Mesenchymal stem cell (in vitro differentiated cells and primary cell): ENCODE measurements at regions not wholly inside any gene's neighbourhood (a gene's known extent, or its start where the extent isn't known, plus 50 kb on each side); places are given as distances from the start of the nearest gene placed in this dataset.

Experiments
- DNase-seq: peaks from one replicate; pipeline ENCODE4 v3.0.0-alpha.2; 2013
- H2AFZ ChIP-seq: one replicate; pipeline ENCODE4 v1.6.1; 2013; ENCODE audit warnings: low read depth, mild to moderate bottlenecking, control low read depth, inconsistent platforms, low read length, moderate library complexity
- H2AK5ac ChIP-seq: 2 replicates; pipeline ENCODE4 v1.6.1; 2013; ENCODE audit warnings: low read length, moderate library complexity, mild to moderate bottlenecking, inconsistent platforms; ENCODE audit not compliant: severe bottlenecking
- H2BK120ac ChIP-seq: one replicate; pipeline ENCODE4 v1.6.1; 2013; ENCODE audit warnings: low read depth, mild to moderate bottlenecking, inconsistent platforms, low read length, moderate library complexity
- H2BK12ac ChIP-seq, 2 experiments: one replicate each; pipeline ENCODE4 v1.6.1; 2013; ENCODE audit warnings: inconsistent platforms in 2 of 2, low read length in 2 of 2, mild to moderate bottlenecking in 2 of 2, moderate library complexity in 2 of 2, control low read depth in 1 of 2
- H2BK15ac ChIP-seq: one replicate; pipeline ENCODE4 v1.6.1; 2013; ENCODE audit warnings: mild to moderate bottlenecking, low read depth, inconsistent platforms; ENCODE audit not compliant: poor library complexity, severe bottlenecking
- H2BK5ac ChIP-seq: 2 replicates; pipeline ENCODE4 v1.6.1; 2013; ENCODE audit warnings: low read depth, mild to moderate bottlenecking, low read length, control low read depth, inconsistent platforms; ENCODE audit not compliant: poor library complexity, severe bottlenecking
- H3K14ac ChIP-seq, 2 experiments: one replicate each; pipeline ENCODE4 v1.6.1; 2013; ENCODE audit warnings: inconsistent platforms in 2 of 2, low read length in 2 of 2, control low read depth in 1 of 2, mild to moderate bottlenecking in 1 of 2, moderate library complexity in 1 of 2
- H3K18ac ChIP-seq, 2 experiments: one replicate each; pipeline ENCODE4 v1.6.1; 2013; ENCODE audit warnings: inconsistent platforms in 2 of 2, low read length in 2 of 2, control low read depth in 1 of 2, low read depth in 1 of 2, mild to moderate bottlenecking in 1 of 2
- H3K23ac ChIP-seq, 2 experiments: one replicate each; pipeline ENCODE4 v1.6.1; 2013; ENCODE audit warnings: inconsistent platforms in 2 of 2, low read length in 2 of 2, mild to moderate bottlenecking in 2 of 2, moderate library complexity in 2 of 2, control low read depth in 1 of 2
- H3K27ac ChIP-seq: 2 replicates; pipeline ENCODE4 v1.5.1; 2013; ENCODE audit warnings: mild to moderate bottlenecking, moderate library complexity, low read length, control low read depth, inconsistent platforms; ENCODE audit not compliant: poor library complexity, severe bottlenecking
- H3K27me3 ChIP-seq, 2 experiments: 2 replicates each; pipeline versions ENCODE4 v1.6.1 to v1.7.0; 2013; ENCODE audit warnings: low read length in 2 of 2, mild to moderate bottlenecking in 2 of 2, moderate library complexity in 2 of 2, control low read depth in 1 of 2, inconsistent platforms in 1 of 2; ENCODE audit not compliant: control insufficient read depth in 1 of 2, insufficient read depth in 1 of 2
- H3K36me3 ChIP-seq, 2 experiments: 2 replicates each; pipeline versions ENCODE4 v1.6.1 to v1.7.0; 2013; ENCODE audit warnings: low read length in 2 of 2, control low read depth in 1 of 2, inconsistent platforms in 1 of 2, low read depth in 1 of 2, mild to moderate bottlenecking in 1 of 2; ENCODE audit not compliant: insufficient read depth in 2 of 2, control insufficient read depth in 1 of 2
- H3K4ac ChIP-seq, 2 experiments: one replicate each; pipeline ENCODE4 v1.6.1; 2013; ENCODE audit warnings: inconsistent platforms in 2 of 2, low read length in 2 of 2, mild to moderate bottlenecking in 2 of 2, moderate library complexity in 2 of 2, control low read depth in 1 of 2, low read depth in 1 of 2
- H3K4me1 ChIP-seq: 2 replicates; pipeline ENCODE4 v1.6.1; 2013; ENCODE audit warnings: low read depth, low read length, control low read depth; ENCODE audit not compliant: control insufficient read depth, insufficient read depth
- H3K4me2 ChIP-seq: 2 replicates; pipeline ENCODE4 v1.6.1; 2013; ENCODE audit warnings: low read length, mild to moderate bottlenecking, inconsistent platforms; ENCODE audit not compliant: poor library complexity, severe bottlenecking
- H3K4me3 ChIP-seq, 2 experiments: 2 replicates each; pipeline versions ENCODE4 v1.5.1 to v1.7.0; 2013; ENCODE audit warnings: low read length in 2 of 2, mild to moderate bottlenecking in 2 of 2, control low read depth in 1 of 2, low read depth in 1 of 2; ENCODE audit not compliant: insufficient read depth in 1 of 2
- H3K79me1 ChIP-seq: replicated peaks from 2 replicates; pipeline ENCODE4 v1.6.1; 2013; ENCODE audit warnings: mild to moderate bottlenecking, control low read depth, low read length, inconsistent platforms; ENCODE audit not compliant: poor library complexity, severe bottlenecking
- H3K9ac ChIP-seq: 2 replicates; pipeline ENCODE4 v1.7.0; 2013; ENCODE audit warnings: mild to moderate bottlenecking, low read length, moderate library complexity
- H3K9me3 ChIP-seq: 2 replicates; pipeline ENCODE4 v1.7.0; 2013; ENCODE audit warnings: mild to moderate bottlenecking, low read length; ENCODE audit not compliant: control insufficient read depth
- H4K8ac ChIP-seq: one replicate; pipeline ENCODE4 v1.6.1; 2013; ENCODE audit warnings: inconsistent platforms, mild to moderate bottlenecking, low read length, moderate library complexity
- H4K91ac ChIP-seq: one replicate; pipeline ENCODE4 v1.6.1; 2013; ENCODE audit warnings: mild to moderate bottlenecking, low read length, inconsistent platforms
- WGBS: methylation state at CpG from one replicate; pipeline ENCODE4 v1.1.7; 2013; ENCODE audit warnings: mixed read lengths; 5-methylcytosine and 5-hydroxymethylcytosine counted together

DNA sequence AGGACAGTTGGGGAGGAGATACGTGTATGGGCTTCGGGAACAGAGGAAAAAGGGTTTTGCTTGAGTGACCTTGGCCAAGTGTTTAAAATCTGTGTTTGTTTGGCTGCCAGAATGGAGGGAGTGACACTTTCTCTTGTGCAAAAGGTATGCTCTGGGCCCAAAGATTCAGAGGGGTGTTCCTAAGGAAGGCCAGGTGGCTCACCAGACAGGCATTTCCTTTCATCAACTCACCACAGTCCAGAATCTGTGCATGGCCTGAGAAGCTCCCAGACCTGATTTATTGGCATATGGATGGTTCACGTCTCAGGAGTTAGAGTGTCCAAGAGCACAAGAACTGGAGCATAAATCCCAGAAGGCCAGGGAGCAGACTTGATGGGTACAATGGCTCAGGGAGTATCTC is 53.4 kb upstream of the NLK start:
- no peak overlapping the region for H2BK5ac ChIP-seq
- H3K36me3 ChIP-seq: no peaks in the 10 kb centered on the region
- no peak overlapping the region for H3K27ac ChIP-seq

GRCh38 chr17:27990100-27990499 is 52.4 kb upstream of the NLK start:
- Histone ChIP-seq H3K27ac (no peak overlapping the region), H4K8ac (no peak overlapping the region), H3K23ac (no peak overlapping the region), H2BK120ac (no peak overlapping the region), H2BK12ac (no peak overlapping the region), H3K4me2 (no peak overlapping the region), H2BK15ac (no peak overlapping the region), H4K91ac (no peak overlapping the region), H3K9ac (no peak overlapping the region), H3K14ac (no peak overlapping the region), H2AFZ (no peak overlapping the region), H3K79me1 (no peaks in the 10 kb centered on the region), H3K4me1 (no peaks in the 10 kb centered on the region), H3K18ac (no peak overlapping the region), H2AK5ac (no peak overlapping the region), H3K4ac (no peak overlapping the region), H2BK5ac (no peak overlapping the region), H3K9me3 (peaks cover 9% of the 10 kb centered on the region), H3K27me3 (peaks cover 28 to 30% of the 10 kb centered on the region in 2 experiments), H3K36me3 (no peaks in the 10 kb centered on the region), H3K4me3 (no peak overlapping the region)
- no peak for DNase-seq
- WGBS: 95% methylated on average over 1 of the region's 2 CpGs

More for the DNA sequence above, 53.4 kb upstream of the NLK start:
- no peak for DNase-seq
- no peak overlapping the region for H3K4me3 ChIP-seq
- H3K14ac ChIP-seq: no peak overlapping the region
- no peaks in the 10 kb centered on the region for H3K79me1 ChIP-seq
- no peak overlapping the region for H3K4ac ChIP-seq
- H4K8ac ChIP-seq: no peak overlapping the region
- H3K18ac ChIP-seq: no peak overlapping the region
- H4K91ac ChIP-seq: no peak overlapping the region
- H3K4me2 ChIP-seq: no peak overlapping the region
- WGBS: 64% methylated on average over 3 of the region's 3 CpGs
- no peak overlapping the region for H2BK120ac ChIP-seq
- no peak overlapping the region for H3K23ac ChIP-seq
- H2AFZ ChIP-seq: no peak overlapping the region
- peaks cover 32% of the 10 kb centered on the region in 2 experiments for H3K27me3 ChIP-seq
- H3K9ac ChIP-seq: no peak overlapping the region
- no peaks in the 10 kb centered on the region for H3K4me1 ChIP-seq
- no peak overlapping the region for H2BK12ac ChIP-seq
- no peak overlapping the region for H2AK5ac ChIP-seq
- peaks cover 7% of the 10 kb centered on the region for H3K9me3 ChIP-seq
- H2BK15ac ChIP-seq: no peak overlapping the region

DNA sequence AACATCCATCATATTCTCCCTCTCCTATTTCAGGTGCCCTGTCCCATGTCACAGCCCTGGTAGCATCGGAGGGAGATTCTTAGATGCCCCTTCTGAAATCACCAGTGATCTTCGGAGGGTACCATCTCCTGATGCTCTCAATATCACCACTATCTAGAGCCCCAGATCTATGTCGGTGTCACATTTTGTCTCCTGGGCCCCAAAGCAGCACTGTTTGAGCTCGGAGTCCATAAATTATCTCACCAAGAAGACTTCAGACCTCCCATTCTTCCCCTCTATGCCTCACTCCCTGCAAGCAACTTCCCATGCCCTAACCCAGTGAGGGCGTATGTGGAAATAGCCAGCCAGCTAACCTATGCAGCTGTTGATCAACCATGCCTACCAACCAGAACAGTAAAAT is 51.5 kb upstream of the NLK start:
- Histone ChIP-seq H2BK12ac (no peak overlapping the region), H3K18ac (no peak overlapping the region), H2BK120ac (no peak overlapping the region), H2AK5ac (no peak overlapping the region), H3K4ac (no peak overlapping the region), H3K9me3 (peaks cover 9% of the 10 kb centered on the region), H3K4me1 (no peaks in the 10 kb centered on the region), H3K27ac (no peak overlapping the region), H3K4me3 (no peak overlapping the region), H3K23ac (no peak overlapping the region), H3K9ac (no peak overlapping the region), H2AFZ (no peak overlapping the region), H2BK15ac (no peak overlapping the region), H2BK5ac (no peak overlapping the region), H3K4me2 (no peak overlapping the region), H4K91ac (no peak overlapping the region), H3K14ac (peak overlapping the region in 1 of 2 experiments; percentile 53), H3K27me3 (peaks cover 28 to 29% of the 10 kb centered on the region in 2 experiments), H4K8ac (no peak overlapping the region), H3K79me1 (no peaks in the 10 kb centered on the region), H3K36me3 (no peaks in the 10 kb centered on the region)
- 84% methylated on average over 5 of the region's 5 CpGs for WGBS
- no peak for DNase-seq

- no peak for DNase-seq
- H4K8ac ChIP-seq: no peak overlapping the region
- no peak overlapping the region for H3K4ac ChIP-seq
- no peak overlapping the region for H3K9ac ChIP-seq
- no peak overlapping the region for H2BK120ac ChIP-seq
- no CpG with 5 or more reads among the region's 1 CpG for WGBS
- no peak overlapping the region for H3K14ac ChIP-seq
- H3K4me2 ChIP-seq: no peak overlapping the region
- no peak overlapping the region for H3K4me3 ChIP-seq
- no peak overlapping the region for H2BK12ac ChIP-seq
- H3K27me3 ChIP-seq: peaks cover 28 to 32% of the 10 kb centered on the region in 2 experiments
- no peaks in the 10 kb centered on the region for H3K79me1 ChIP-seq
- H3K27ac ChIP-seq: no peak overlapping the region
- H3K23ac ChIP-seq: no peak overlapping the region
- H3K18ac ChIP-seq: no peak overlapping the region
- no peak overlapping the region for H4K91ac ChIP-seq
- no peak overlapping the region for H2BK5ac ChIP-seq
- H3K9me3 ChIP-seq: peaks cover 9% of the 10 kb centered on the region
- no peak overlapping the region for H2BK15ac ChIP-seq
- no peaks in the 10 kb centered on the region for H3K4me1 ChIP-seq
- no peaks in the 10 kb centered on the region for H3K36me3 ChIP-seq
- H2AK5ac ChIP-seq: no peak overlapping the region
- no peak overlapping the region for H2AFZ ChIP-seq
Observed at GRCh38 chr17:27991462-27991993, 50.9 kb upstream of the NLK start.
